ENCODE measurements at regions not wholly inside any gene's neighbourhood (a gene's known extent, or its start where the extent isn't known, plus 50 kb on each side); places are given as distances from the start of the nearest gene placed in this dataset.

- ChIA-PET CTCF (no interaction called here), POLR2A (no interaction called here)
- Histone ChIP-seq H3K27ac (ENCODE audit: low read length) (no peak overlapping the region), H3K36me3 (ENCODE audit: control insufficient read depth, insufficient read depth, low read length) (no peaks in the 10 kb centered on the region), H3K4me3 (ENCODE audit: low read depth in 2 of 2, low read length in 2 of 2) (no peak overlapping the region), H3K4me1 (ENCODE audit: control insufficient read depth, insufficient read depth, low read length) (no peaks in the 10 kb centered on the region), H3K9me3 (ENCODE audit: control insufficient read depth, insufficient read depth, low read depth, low read length) (no peaks in the 10 kb centered on the region), H3K27me3 (ENCODE audit: control insufficient read depth, insufficient read depth, low read length) (no peaks in the 10 kb centered on the region)
- TF ChIP-seq REST (IDR thresholded peaks at IDR 0.05; ENCODE audit: insufficient read depth in 1 of 2, low read depth in 2 of 2, low read length in 1 of 2) = no peak
- no peak for ATAC-seq
- in situ Hi-C loops (cut with HindIII; ENCODE audit: low pct_unique_long_range_greater_than_20kb, low sequenced_read_pairs) (no loop called here), intact Hi-C loops (cut with micrococcal nuclease; ENCODE audit: unreplicated experiment) (no loop called here)
- no peak for DNase-seq (ENCODE audit: low read depth, low spot score)
- no TSS peak for BruUV-seq (replicated peaks)
These were observed 152.9 kb upstream of the MEIS1 start for GRCh38 chr2:66281980-66282379.

- CTCF ChIA-PET = no interaction called here
- H3K27ac ChIP-seq (ENCODE audit: low read length) = no peak overlapping the region
- no peaks in the 10 kb centered on the region for H3K27me3 ChIP-seq (ENCODE audit: control insufficient read depth, insufficient read depth, low read length)
- H3K4me1 ChIP-seq (ENCODE audit: control insufficient read depth, insufficient read depth, low read length) = no peaks in the 10 kb centered on the region
- H3K4me3 ChIP-seq (ENCODE audit: low read depth in 2 of 2, low read length in 2 of 2) = no peak overlapping the region
- H3K9me3 ChIP-seq (ENCODE audit: control insufficient read depth, insufficient read depth, low read depth, low read length) = no peaks in the 10 kb centered on the region
- TF ChIP-seq TCF7L2 (IDR thresholded peaks at IDR 0.05; ENCODE audit: low read depth, low read length) = no peak
- TF ChIP-seq POLR2AphosphoS5 (IDR thresholded peaks at IDR 0.05; ENCODE audit: low read depth, low read length) = no peak
- TF ChIP-seq REST (IDR thresholded peaks at IDR 0.05; ENCODE audit: insufficient read depth in 1 of 2, low read depth in 2 of 2, low read length in 1 of 2) = no peak
- TF ChIP-seq SIN3A (IDR thresholded peaks at IDR 0.05; ENCODE audit: borderline replicate concordance, insufficient read depth, low read depth, low read length) = no peak
- TF ChIP-seq CTCF (IDR thresholded peaks at IDR 0.05) = no peak
- in situ Hi-C loops (cut with HindIII; ENCODE audit: low pct_unique_long_range_greater_than_20kb, low sequenced_read_pairs) = no loop called here
- ATAC-seq = no peak
- intact Hi-C loops (cut with micrococcal nuclease; ENCODE audit: unreplicated experiment) = no loop called here
- no TSS peak for BruUV-seq (replicated peaks)
- POLR2A ChIA-PET = no interaction called here
- no peak for DNase-seq (ENCODE audit: low read depth, low spot score)
- H3K36me3 ChIP-seq (ENCODE audit: control insufficient read depth, insufficient read depth, low read length) = no peaks in the 10 kb centered on the region
These were observed 155.9 kb upstream of the MEIS1 start for GRCh38 chr2:66279024-66279423.

All from Panc1 (cell line).